GM12878 (cell line): ENCODE measurements at regions not wholly inside any gene's neighbourhood (a gene's known extent, or its start where the extent isn't known, plus 50 kb on each side); places are given as distances from the start of the nearest gene placed in this dataset.

Experiments
- RAD21 ChIP-seq: IDR thresholded peaks from 2 replicates; pipeline ENCODE4 v1.6.1; 2011; ENCODE audit warnings: mild to moderate bottlenecking, low read depth, low read length, moderate library complexity; ENCODE audit not compliant: insufficient read depth
- SMARCA5 ChIP-seq: fragments of 450-650 bp; IDR thresholded peaks from 2 replicates; pipeline ENCODE4 v1.6.1; 2017; ENCODE audit warnings: mild to moderate bottlenecking
- SP1 ChIP-seq: IDR thresholded peaks from one replicate; pipeline ENCODE4 v1.6.1; 2011; ENCODE audit warnings: low read depth, low read length
- TAF1 ChIP-seq: IDR thresholded peaks from 2 replicates; pipeline ENCODE4 v1.6.1; 2011; ENCODE audit warnings: mild to moderate bottlenecking, low read depth, low read length, borderline replicate concordance
- TF ChIP-seq, protein P1 (sequence below), 3 experiments: IDR thresholded peaks in 2 of 3; conservative IDR thresholded peaks in 1 of 3; 2 replicates each; pipeline ENCODE4 v1.5.1; 2011; ENCODE audit warnings: low read depth in 3 of 3, low read length in 3 of 3, mild to moderate bottlenecking in 3 of 3, control low read depth in 2 of 3, moderate library complexity in 2 of 3, inconsistent platforms in 1 of 3, mixed read lengths in 1 of 3; ENCODE audit not compliant: control insufficient read depth in 2 of 3, insufficient read depth in 1 of 3; ENCODE audit errors: extremely low read depth in 1 of 3

DNA sequence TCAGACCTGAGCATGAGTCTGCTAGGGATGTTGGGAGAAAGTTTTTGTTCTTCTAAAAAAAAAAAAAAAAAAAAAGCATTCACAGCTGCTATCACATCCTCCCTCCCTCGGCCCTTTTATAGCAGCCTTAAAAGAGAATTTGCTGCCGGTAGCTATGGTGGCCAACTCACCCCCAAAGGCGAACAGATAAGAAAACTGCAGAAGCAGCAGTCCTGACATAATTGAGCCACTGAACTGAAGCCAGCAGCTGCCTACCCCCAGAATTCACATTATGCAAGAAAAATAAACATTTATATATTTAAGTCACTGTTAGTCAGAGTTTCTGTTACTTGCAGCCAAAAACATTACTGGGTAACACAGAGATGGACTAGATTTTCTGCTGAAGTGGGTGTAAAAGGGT is 124.3 kb upstream of the SMARCA2 start:
- TF ChIP-seq SP1 (no peak), TAF1 (no peak), SMARCA5 (no peak), RAD21 (no peak)
- TF ChIP-seq, protein P1, sequence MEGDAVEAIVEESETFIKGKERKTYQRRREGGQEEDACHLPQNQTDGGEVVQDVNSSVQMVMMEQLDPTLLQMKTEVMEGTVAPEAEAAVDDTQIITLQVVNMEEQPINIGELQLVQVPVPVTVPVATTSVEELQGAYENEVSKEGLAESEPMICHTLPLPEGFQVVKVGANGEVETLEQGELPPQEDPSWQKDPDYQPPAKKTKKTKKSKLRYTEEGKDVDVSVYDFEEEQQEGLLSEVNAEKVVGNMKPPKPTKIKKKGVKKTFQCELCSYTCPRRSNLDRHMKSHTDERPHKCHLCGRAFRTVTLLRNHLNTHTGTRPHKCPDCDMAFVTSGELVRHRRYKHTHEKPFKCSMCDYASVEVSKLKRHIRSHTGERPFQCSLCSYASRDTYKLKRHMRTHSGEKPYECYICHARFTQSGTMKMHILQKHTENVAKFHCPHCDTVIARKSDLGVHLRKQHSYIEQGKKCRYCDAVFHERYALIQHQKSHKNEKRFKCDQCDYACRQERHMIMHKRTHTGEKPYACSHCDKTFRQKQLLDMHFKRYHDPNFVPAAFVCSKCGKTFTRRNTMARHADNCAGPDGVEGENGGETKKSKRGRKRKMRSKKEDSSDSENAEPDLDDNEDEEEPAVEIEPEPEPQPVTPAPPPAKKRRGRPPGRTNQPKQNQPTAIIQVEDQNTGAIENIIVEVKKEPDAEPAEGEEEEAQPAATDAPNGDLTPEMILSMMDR (IDR thresholded peaks at IDR 0.05 in 2 of 3, conservative IDR thresholded peaks at IDR 0.05 in 1 of 3; ENCODE audit: control insufficient read depth in 2 of 3, extremely low read depth in 1 of 3, insufficient read depth in 1 of 3, low read depth in 3 of 3, low read length in 3 of 3): no peak
